GM18507 (cell line): ENCODE measurements at regions not wholly inside any gene's neighbourhood (a gene's known extent, or its start where the extent isn't known, plus 50 kb on each side); places are given as distances from the start of the nearest gene placed in this dataset.

Source experiments
- DNase-seq: peaks from one replicate; pipeline ENCODE4 v3.0.0; 2011; ENCODE audit warnings: low read depth; ENCODE audit not compliant: insufficient read length; ENCODE audit errors: extremely low spot score
- FAIRE-seq: peaks from 2 replicates; lab custom pipeline; 2011; peaks lifted over from hg19 to GRCh38; lab: Jason Lieb, UNC

DNA sequence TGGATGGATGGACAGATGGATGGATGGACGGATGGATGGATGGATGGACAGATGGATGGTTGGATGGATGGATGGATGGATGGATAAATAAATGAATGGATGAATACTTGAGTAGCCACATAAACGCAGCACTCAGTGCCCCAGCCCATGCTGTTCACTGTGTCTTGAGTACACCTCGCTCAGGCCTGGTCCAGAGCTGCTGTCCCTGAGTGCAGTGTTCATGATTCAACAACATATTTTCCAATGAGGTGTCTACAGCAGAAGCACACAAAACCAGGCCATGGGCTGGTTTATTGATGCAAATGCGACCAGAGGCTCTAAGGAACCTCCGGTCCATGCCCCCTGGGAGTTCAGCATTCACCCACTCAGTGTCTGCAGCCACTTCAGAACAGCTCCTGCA, 584.3 kb downstream of the BRD1 start:
- DNase-seq (no peak), FAIRE-seq (no peak)

DNA sequence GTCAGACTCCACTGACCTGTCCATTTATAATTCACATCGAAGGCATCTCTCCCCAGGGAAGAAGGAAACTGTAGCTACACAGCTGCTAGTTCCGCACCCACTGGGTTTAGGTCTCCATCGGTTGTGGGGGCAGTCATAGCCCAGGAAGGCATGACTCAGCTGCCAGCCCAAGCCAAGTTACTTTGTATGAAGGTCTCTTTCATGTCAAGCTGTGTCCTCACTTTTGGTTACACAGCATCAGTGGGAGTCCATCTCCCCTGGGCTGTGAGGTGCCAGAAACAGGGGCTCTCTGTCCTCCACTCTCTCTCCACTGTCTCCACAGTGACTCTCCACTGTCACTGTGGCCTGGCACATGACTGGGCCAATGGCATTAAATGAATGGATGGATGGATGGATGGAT, 585.2 kb downstream of the BRD1 start:
- DNase-seq (no peak), FAIRE-seq (no peak)

DNA sequence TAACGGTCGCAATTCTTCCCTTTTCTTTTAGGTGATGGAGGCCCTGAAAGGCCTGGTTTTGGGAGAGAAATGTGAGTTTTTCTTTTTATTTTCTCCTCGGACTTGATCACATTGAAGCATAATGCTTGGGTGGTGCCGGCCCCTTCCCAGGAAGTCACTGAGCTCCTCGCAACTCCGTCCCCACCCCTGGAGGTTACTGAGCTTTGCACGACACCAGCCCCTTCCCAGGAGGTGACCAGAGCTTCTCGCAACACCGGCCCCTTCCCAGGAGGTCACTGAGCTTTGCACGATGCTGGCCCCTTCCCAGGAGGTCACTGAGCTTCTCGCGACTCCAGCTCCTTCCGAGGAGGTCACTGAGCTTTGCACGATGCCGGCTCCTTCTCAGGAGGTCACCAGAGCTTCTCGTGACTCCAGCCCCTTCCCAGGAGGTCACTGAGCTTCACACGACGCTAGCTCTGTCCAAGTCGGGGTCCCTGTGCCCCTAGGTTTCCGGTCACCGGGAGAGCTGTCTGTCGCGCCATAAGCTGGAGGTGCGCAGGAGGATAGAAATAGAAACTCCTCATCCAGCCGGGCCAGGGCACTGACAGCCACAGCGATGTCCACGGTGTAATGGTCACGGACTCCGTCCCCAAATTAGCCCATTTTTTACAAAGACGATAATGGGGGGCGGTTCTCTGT, 586.4 kb downstream of the BRD1 start:
- FAIRE-seq (no peak), DNase-seq (no peak)

DNA sequence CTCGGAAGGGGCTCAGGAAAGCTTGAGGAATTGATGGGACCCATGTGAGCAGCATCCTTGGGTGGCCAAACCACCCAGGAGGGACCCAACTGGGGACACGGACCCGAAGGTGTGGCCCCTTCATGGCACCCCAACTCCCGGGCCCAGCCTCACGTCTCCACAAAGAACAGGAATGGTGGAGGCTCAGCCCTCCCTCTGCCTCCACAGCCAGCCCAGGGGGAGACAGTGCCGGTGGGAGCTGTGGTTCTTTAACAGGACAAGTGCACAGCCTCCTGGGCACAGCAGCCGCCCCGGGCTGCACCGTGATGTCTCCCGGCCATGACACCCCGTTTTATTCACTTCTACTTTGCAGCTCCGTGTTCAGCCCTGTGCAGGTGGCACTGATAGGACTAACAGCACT, 587.2 kb downstream of the BRD1 start:
- no peak for DNase-seq
- no peak for FAIRE-seq

DNA sequence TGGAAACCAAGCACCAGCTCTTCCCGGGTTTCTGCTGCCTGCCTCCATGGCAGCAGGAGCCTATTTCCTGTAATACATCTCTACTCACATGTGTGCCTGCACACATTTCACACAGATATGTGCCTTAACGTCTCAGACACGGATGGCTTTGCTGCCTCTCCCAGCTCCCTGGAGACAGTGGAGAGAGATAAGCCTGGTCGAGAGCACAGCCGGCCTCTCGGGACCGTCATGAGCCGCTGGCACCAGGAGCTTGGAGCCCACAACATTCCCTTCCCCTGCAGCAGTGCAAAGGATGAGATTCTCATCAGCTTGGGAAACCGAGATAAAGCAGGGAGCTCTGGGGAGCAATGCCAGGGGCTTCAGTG, 587.7 kb downstream of the BRD1 start:
- FAIRE-seq (no peak), DNase-seq (no peak)

DNA sequence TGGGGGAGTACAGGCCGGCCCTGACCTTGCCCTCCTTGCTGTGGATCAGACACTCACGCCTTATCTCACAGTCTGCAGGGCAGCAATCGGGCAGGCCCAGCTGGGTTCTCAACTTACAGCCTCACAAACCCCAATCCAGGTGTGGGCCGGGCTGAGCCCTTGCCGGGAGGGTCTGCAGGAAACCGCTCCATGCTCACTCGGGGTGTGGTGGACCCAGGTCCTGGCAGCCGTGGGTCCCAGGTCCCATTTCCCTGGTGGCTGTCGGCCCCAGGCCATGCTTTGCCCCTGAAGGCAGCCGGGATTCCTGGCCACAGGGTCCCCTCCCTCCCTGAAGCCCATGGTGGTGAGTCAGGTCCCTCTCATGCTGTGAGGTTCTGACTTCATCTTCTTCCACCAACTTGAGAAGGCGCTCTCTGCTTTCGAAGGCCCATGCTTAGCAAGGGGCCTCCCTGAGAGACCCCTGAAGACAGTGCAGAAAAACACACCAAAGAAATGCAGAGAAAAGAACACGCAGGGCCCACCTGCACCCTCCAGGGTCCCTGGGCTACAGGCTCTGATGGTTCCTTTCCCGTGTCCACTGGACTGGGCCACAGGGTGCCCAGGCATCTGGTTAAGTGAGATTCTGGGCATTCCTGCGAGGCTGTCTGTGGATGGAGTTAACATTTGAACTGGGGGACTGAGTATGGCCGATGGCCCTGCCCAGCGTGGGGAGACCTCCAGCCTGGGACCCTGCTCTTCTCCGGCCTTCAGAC, 588.2 kb downstream of the BRD1 start:
- DNase-seq (no peak), FAIRE-seq (no peak)

DNA sequence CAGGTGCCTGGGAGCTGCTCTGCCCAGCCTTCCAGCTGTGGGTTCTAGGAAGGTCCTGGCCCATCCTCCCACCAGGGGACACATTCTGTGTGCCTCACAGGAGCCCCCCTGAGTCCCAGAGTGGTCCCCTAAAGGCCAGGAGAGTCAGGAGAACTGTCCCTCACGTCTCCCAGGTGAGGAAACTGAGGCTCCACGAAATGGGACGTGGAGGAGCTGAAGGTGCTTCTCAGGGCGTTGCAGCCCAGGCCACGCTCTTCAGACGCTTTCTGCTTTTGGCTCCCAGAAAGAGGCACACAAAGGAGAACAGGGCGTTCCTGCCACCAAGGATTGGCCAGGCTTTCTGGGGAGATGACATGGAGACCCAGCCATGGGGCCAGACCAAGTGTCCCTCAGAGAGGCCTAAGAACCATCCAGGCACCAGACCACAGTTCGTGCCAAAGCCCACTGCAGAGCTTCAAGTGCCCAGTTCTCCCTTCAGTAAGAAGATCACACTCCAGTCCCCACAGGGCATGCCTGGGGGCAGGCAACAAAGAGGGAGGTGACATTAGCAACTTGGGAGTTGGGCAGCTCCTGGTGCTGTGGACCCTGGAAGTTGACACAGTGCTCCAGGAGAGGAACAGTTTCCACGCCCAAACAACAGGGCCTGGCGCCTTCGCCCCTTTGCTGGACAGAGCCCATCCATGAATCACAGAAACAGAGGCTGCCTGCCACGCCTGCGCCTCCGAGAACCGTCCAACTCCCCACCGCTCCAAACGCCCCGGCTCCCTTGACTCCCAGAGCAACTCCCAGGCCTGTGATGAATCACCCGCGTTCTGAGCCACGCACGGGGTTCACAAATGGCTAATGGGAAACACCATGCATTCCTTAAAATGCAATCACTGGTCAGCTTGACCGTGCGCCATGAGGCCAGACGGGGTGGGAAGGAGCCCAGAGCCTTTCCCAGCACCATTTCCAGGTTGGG, 589.2 kb downstream of the BRD1 start:
- no peak for FAIRE-seq
- no peak for DNase-seq

DNA sequence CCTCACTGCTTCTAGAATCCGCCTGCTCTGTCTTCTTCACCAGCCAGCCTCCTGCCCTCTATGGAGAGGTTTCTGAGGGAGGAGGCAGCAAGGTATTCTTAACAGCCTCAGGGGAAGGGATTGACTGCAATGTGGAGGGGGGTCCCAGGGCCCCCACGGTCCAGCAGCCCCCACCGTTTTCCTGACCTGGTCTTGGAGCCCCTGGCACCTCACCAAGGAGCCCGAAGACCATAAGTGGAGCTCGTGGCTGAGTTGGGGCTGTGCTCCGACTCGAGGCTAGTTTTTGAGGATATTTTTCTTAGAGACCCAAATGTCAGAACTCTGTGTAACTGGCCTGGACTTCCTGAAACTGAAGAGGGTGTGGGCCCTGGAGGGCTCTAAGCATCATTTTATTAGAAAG, 590.0 kb downstream of the BRD1 start:
- DNase-seq (no peak), FAIRE-seq (no peak)

DNA sequence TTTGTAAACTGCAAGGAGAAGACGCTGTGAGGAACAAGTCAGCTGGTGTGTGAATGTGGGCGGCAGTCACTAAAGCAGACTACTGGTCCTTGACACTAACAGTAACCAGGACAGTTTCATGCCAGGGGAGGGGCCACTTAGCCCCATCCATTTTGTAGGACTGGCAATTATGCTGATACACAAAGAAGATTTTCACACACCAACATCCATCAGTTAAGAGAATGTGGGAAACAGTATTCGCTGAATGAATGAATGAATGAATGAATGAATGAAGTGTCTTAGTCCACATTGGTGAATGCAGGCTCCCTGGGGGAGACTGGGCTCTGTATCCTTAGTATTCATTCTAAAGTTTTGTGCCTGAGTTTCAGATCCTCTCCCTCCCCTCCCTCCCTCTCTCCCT, 590.4 kb downstream of the BRD1 start:
- FAIRE-seq (no peak), DNase-seq (no peak)

DNA sequence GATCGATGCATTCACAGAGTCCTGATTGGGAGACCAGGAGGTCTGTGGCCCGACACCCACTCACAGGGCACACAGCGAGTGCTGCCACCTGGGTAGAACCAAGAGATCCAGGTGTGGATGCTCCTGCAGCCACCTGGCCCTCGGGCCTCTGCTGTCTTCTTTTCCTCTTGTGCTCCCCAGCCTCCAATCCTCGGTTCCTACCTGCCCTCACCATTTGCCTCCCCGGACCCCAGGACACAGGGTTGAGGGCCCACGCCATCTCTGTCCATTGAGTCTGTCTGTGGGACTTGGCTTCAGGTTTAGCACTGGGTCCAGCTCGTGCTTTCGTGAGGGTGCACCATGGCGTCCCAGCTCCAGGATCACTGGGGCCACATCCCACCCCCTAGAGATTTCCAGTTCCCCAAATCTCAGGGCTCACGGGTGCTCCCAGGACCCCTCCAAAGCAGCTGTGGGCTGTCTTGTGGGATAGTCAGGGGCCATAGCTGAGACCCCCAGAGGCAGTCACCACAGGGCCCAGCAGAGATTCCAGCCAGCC, 591.1 kb downstream of the BRD1 start:
- FAIRE-seq (no peak), DNase-seq (no peak)

DNA sequence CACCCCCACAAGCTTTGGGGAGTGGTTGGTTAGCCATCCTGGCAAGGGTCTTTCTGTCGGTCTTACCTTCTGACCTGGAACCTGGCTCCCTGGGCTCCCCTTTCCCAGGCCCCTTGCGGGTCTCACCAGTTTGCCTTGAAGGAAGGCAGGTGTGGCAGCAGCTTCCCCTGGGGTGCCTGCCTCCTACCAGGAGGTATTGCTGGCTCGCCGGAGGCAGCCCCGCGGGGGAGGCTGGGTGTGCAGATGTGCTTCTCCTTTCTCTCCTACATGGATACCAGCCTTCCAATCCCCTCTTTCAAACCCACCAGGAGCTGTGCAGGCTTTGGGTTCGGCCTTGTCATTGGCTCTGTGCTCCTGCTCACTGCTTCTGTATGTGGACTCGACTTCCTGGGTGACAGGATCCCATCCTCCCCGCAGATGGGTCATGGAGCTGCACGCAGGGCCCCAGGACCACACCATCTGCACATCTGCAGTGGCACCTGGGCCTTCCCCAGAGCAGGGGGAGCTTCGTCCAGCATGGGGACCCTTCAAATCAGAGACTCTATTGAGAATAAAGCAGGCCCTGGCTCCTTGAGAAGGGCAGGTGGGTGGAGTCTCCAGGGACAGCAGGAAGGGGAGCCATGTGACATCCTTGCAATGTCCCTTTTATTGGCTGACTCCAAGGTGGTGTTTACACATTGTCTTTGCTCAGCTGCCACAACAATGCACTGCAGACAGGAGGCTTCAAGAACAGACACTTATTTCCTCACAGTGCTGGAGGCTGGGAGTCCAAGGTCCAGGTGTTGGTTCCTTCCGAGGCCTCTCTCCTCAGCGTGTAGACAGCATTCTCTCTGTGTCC, 592.0 kb downstream of the BRD1 start:
- FAIRE-seq (no peak), DNase-seq (no peak)

DNA sequence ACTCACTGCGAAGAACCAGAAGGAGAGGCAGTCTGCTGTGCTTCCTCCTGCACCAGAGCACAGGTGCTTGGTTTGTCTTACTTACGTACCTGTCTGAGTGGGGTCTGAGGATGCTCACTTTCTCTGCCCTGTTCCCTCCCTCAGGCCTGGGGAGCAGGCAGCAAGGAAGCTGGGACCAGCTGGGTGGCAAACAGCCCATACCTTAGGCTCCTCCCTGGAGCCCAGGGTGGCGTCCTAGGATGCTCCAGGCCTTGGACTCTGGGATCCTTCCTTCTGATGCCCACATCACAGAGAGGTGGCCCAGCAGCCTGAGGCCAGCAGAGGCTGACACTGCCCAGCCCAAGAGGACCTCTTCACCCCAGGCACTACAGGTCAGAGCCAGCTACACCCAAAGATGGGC, 593.2 kb downstream of the BRD1 start:
- DNase-seq (no peak), FAIRE-seq (no peak)

DNA sequence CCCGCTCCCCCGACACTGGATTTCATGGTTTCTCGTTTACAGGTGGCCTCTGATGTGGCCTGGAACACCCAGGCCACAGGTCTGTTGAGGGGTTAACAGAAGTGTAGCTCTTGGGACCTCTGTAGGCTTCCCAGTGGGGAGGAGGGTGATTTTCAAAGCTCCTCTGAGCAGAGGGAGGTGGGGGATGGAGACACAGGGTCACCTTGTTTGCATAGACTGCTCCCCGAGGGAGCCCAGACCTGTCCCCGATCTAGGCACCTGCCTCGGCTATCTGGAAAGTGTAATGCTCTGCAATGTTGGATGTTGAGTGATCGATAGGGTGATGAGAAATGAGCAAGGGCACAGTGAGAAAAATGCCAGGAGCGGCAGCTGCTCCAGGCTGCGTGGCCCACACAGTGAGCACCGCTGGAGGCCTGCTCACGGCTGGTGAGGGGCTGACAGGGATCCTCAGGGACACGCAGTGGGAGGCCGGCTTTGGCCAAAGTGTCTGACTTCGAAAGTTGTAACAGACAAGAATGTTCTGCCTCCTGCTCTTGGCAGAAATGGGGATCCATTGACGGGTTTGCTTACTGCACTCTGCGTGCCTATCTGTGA, 594.1 kb downstream of the BRD1 start:
- no peak for FAIRE-seq

DNA sequence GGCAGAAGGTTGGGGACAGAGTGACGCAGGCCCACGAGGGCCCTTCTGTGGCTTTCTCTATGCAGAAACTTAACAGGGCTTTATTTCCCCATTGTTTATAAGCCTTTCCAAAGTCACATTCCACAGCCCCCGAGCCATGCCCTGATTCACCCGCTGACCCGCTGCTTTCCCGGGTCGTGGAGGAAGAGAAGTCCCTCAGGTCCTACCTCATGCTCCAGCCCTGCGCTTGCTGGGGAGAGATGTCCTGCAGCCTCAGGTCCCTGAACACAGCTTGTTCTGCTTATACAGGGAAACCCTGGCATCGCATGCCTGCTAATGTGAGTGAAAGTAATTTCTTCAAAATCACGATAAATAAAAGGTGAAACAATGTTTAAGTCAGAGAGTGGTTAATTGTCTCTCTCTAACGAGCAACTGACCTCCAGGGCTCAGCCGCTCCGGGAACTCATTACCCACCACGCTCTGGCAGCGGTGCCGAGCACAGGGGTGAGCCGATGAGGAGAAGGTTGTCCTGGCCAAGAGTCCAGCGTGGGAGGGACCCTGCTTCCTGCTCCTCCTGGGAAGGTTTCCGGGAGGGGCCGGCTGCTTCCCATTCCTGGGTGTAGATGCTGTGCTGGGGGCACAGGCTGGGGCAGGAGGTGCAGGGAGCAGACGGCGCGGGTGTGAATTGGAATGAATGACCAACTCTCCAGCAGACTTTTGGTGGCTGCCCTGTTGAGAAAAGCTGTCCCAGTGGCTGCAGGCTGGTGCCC, 595.2 kb downstream of the BRD1 start:
- DNase-seq (no peak), FAIRE-seq (no peak)

More for the DNA sequence above, 594.1 kb downstream of the BRD1 start:
- DNase-seq: no peak

DNA sequence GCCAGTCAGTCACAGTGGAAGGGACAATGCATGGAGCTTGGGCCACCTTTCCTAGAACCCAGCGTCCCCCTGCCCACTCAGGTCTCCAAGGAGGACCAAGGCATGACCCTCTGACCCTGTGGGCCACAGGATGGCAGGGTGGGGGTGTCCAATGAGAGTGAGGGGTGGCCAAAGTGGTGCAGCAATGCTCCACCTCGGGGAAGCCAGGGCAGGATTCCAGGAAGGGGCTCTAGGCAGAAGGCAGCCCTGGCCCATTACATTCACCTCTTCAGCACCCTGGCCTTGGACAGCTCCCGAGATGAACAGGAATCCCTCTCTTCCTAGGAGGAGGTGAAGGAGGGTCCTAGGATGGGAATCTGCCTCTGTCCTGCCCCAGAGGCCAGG, 597.5 kb downstream of the BRD1 start:
- DNase-seq (no peak), FAIRE-seq (no peak)

DNA sequence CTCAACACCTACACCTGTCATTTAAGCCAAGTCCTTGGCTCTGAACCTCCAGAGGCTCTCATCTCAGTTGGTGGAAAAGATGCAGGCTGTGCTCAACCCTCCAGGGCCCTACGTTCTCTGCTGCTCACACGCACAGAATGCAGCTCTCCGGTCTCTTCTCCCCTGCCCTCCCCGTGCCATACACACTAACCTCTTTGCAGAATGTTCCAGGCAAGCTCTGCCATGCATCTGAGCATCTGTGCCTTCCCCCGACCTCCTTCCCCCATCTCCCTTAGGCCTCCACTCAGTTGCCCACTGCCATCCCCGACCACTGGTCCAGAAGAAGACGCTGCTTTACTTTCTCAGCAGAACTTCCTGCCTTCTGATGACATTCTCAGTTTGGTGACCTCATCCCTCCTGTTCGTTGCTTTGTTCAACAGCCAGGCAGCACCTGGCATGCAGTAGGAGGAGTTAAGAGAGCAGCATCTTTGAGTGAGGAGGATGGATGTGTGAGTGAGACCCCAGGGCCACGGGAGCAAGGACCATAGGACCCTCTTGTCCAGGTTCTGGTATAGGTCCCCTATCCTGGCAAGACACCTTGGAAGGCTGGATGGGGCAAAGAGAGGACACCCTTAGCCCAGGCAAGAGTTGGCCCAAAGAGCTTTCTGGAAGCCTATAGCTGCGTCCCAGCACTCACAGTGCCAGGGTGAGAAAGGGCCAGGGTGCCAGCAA, 598.0 kb downstream of the BRD1 start:
- DNase-seq: no peak

DNA sequence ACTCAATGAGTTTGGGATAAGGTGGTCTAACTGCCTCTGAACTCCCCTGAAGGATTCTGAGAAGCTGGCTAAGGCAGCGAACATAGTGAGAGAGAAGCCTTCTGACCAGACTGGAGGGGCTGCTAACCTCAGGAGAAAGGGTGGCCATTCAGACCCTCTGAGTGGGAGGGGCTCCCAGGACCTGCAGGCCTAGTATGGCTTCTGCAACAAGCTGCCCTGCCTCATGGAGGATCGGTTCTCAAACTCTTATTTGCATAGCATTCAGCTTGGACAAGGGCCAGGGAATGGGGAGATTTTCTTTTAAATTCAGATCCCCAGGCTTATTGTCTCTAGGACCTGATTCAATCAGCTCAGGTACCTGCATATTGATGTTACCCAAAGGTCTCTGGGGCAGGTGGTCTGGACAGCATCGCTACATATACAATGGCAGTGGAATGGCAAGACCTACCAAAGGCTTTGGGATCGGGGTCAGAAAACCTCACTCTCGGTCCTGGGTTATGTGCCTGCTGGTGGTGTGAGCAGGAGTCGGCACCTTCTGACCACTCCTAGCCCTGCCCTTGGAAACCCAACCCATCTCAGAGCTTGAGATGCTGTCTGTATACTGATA, 599.1 kb downstream of the BRD1 start:
- DNase-seq (no peak), FAIRE-seq (no peak)

More for the DNA sequence above, 598.0 kb downstream of the BRD1 start:
- no peak for FAIRE-seq
